MCF 10A (cell line): ENCODE measurements at regions not wholly inside any gene's neighbourhood (a gene's known extent, or its start where the extent isn't known, plus 50 kb on each side); places are given as distances from the start of the nearest gene placed in this dataset.

Experiments
- BruUV-seq: library from RNA; stranded (reverse); fragments of 400-500 nt; replicated peaks from 2 replicates; lab custom pipeline; 2021; lab: Mats Ljungman, UMichigan
- CTCF ChIA-PET: fragments of 300-600 bp; sonication (Branson Sonifier 250); formaldehyde crosslinking; extraction: SDS; loops from one replicate; lab custom pipeline; 2021; ENCODE audit warnings: antibody characterized with exemption, inconsistent platforms; lab: Yijun Ruan, JAX
- POLR2A ChIA-PET: fragments of 300-600, 350-650 bp; sonication (Branson Sonifier 250); formaldehyde crosslinking; extraction: SDS; loops from one replicate; lab custom pipeline; 2020; ENCODE audit warnings: antibody characterized with exemption, inconsistent platforms; lab: Yijun Ruan, JAX
- DNase-seq: peaks from one replicate; pipeline ENCODE4 v3.0.0-alpha.2; 2018; ENCODE audit not compliant: unreplicated experiment
- H3K27ac Mint-ChIP-seq: one replicate; pipeline ENCODE4 v1.8.0; 2022; ENCODE audit warnings: mild to moderate bottlenecking, low read depth, mixed read lengths; ENCODE audit not compliant: unreplicated experiment
- H3K27me3 Mint-ChIP-seq: one replicate; pipeline ENCODE4 v1.8.0; 2022; ENCODE audit warnings: mixed read lengths; ENCODE audit not compliant: insufficient read depth, unreplicated experiment
- H3K36me3 Mint-ChIP-seq: one replicate; pipeline ENCODE4 v1.8.0; 2022; ENCODE audit warnings: mild to moderate bottlenecking, moderate library complexity, mixed read lengths; ENCODE audit not compliant: insufficient read depth, unreplicated experiment
- H3K4me1 Mint-ChIP-seq: one replicate; pipeline ENCODE4 v1.8.0; 2022; ENCODE audit warnings: mixed read lengths; ENCODE audit not compliant: insufficient read depth, unreplicated experiment
- H3K4me3 Mint-ChIP-seq: one replicate; pipeline ENCODE4 v1.8.0; 2022; ENCODE audit warnings: mild to moderate bottlenecking, moderate library complexity, mixed read lengths; ENCODE audit not compliant: unreplicated experiment
- H3K9me3 Mint-ChIP-seq: one replicate; pipeline ENCODE4 v1.8.0; 2022; ENCODE audit warnings: mixed read lengths; ENCODE audit not compliant: unreplicated experiment
- CTCF ChIP-seq: fragments of 200-600 bp; IDR thresholded peaks from one replicate; pipeline ENCODE4 v1.8.0; 2022; ENCODE audit warnings: antibody characterized with exemption, mild to moderate bottlenecking; ENCODE audit not compliant: unreplicated experiment
- intact Hi-C: fragments of 100-400 bp; cut with micrococcal nuclease; formaldehyde crosslinking; loops from 2 replicates; pipeline ENCODE4 v1.14.1; 2022

DNA sequence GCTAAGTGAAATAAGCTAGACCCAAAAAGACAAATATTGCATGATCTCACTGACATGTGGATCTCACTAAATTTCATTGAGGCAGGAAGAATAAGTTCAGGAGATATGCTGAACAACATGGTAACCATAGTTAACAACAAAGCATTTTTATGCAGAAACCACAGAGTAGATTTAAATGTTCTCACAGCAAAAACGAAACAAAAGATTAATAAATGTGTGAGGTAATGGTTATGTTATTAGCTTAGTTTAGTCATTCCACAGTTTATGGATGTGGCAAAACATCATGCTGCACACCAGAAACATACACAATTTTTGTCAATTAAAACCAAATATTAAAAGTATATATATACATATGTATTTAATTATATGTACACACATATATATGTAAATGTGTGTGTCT is 765.8 kb downstream of the SLITRK5 start:
- no peak for TF ChIP-seq CTCF
- H3K36me3 Mint-ChIP-seq = no peaks in the 10 kb centered on the region
- BruUV-seq = no TSS peak
- intact Hi-C loops = no loop called here
- H3K27ac Mint-ChIP-seq = no peak overlapping the region
- no peak overlapping the region for H3K4me3 Mint-ChIP-seq
- peaks cover 8% of the 10 kb centered on the region for H3K9me3 Mint-ChIP-seq
- no peak for DNase-seq
- H3K27me3 Mint-ChIP-seq = no peaks in the 10 kb centered on the region
- POLR2A ChIA-PET = no interaction called here
- CTCF ChIA-PET = no interaction called here
- no peaks in the 10 kb centered on the region for H3K4me1 Mint-ChIP-seq

GRCh38 chr13:88450515-88450914 is 779.3 kb downstream of the SLITRK5 start:
- CTCF ChIA-PET = interaction anchor here (0.6 kb wide), 1 partner anchor 1245 kb away, joined by 3 read pairs; no protein-coding TSS in a partner anchor
- no peak for TF ChIP-seq CTCF
- no peak for DNase-seq
- no peaks in the 10 kb centered on the region for H3K9me3 Mint-ChIP-seq
- no TSS peak for BruUV-seq
- peaks cover 2% of the 10 kb centered on the region for H3K36me3 Mint-ChIP-seq
- H3K27ac Mint-ChIP-seq = no peak overlapping the region
- POLR2A ChIA-PET = interaction anchor here (0.9 kb wide), 1 partner anchor 16 kb away, joined by 3 read pairs; no protein-coding TSS in a partner anchor
- no peak overlapping the region for H3K4me3 Mint-ChIP-seq
- intact Hi-C loops = no loop called here
- no peaks in the 10 kb centered on the region for H3K27me3 Mint-ChIP-seq
- H3K4me1 Mint-ChIP-seq = no peaks in the 10 kb centered on the region

GRCh38 chr13:88456151-88456550 is 785.0 kb downstream of the SLITRK5 start:
- DNase-seq = no peak
- H3K9me3 Mint-ChIP-seq = no peaks in the 10 kb centered on the region

DNA sequence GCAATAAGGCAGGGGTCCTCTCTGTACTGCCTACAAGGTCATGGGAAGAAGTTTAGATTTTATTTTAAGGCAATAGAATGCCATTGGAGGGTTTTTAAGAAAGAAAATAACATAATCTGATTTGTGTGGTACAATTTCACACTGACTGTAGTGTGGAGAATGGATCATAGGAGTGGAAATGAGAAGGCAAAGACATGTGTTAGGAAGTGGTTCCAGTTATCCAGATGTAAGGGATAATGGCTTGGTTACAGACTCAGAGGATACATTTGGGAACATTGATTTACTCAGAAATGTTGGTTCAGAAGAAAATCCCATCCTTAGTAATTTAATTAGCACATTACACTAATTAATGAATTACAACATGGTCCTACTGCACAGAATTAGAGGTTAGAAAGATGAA is 788.2 kb downstream of the SLITRK5 start:
- intact Hi-C loops = no loop called here
- Mint-ChIP-seq H3K4me3 (no peak overlapping the region), H3K36me3 (peaks cover 5% of the 10 kb centered on the region), H3K27me3 (no peaks in the 10 kb centered on the region), H3K9me3 (no peaks in the 10 kb centered on the region), H3K4me1 (no peaks in the 10 kb centered on the region), H3K27ac (no peak overlapping the region)
- DNase-seq = no peak
- BruUV-seq = no TSS peak
- ChIA-PET POLR2A (no interaction called here), CTCF (no interaction called here)
- TF ChIP-seq CTCF = no peak

More at GRCh38 chr13:88456151-88456550, 785.0 kb downstream of the SLITRK5 start:
- Mint-ChIP-seq H3K4me3 (no peak overlapping the region), H3K27me3 (no peaks in the 10 kb centered on the region), H3K27ac (no peak overlapping the region), H3K36me3 (peaks cover 5% of the 10 kb centered on the region), H3K4me1 (no peaks in the 10 kb centered on the region)
- POLR2A ChIA-PET = no interaction called here
- no peak for TF ChIP-seq CTCF
- CTCF ChIA-PET = interaction anchor here (0.7 kb wide), 1 partner anchor 85 kb away, joined by 3 read pairs; no protein-coding TSS in a partner anchor
- intact Hi-C loops = no loop called here
- BruUV-seq = no TSS peak
